Caco-2 (cell line): ENCODE measurements at regions not wholly inside any gene's neighbourhood (a gene's known extent, or its start where the extent isn't known, plus 50 kb on each side); places are given as distances from the start of the nearest gene placed in this dataset.

Experiments
- BruUV-seq: library from RNA; stranded (reverse); fragments of 400-500 nt; replicated peaks from 2 replicates; lab custom pipeline; 2021; lab: Mats Ljungman, UMichigan
- CTCF ChIA-PET: fragments of 300-600 bp; sonication (Branson Sonifier 250); formaldehyde crosslinking; loops from one replicate; lab custom pipeline; 2022; ENCODE audit warnings: antibody characterized with exemption; lab: Charles Lee
- POLR2A ChIA-PET: fragments of 300-600 bp; sonication (Branson Sonifier 250); formaldehyde crosslinking; loops from one replicate; lab custom pipeline; 2022; ENCODE audit warnings: antibody characterized with exemption; lab: Charles Lee
- DNase-seq, 2 experiments: peaks; one replicate each; pipeline versions ENCODE4 v3.0.0 to v3.0.0-alpha.2; 2020 to 2022
- H3K27me3 ChIP-seq: replicated peaks from 2 replicates; pipeline ENCODE4 v1.6.0; 2011; ENCODE audit warnings: low read length; ENCODE audit not compliant: control insufficient read depth, insufficient read depth
- H3K36me3 ChIP-seq: 2 replicates; pipeline ENCODE4 v1.5.1; 2011; ENCODE audit warnings: low read length; ENCODE audit not compliant: control insufficient read depth, insufficient read depth
- H3K4me1 ChIP-seq: fragments of 250-450 bp; sonication (Bioruptor Pico); 2 replicates; pipeline ENCODE4 v1.5.1; 2020; ENCODE audit warnings: mild to moderate bottlenecking
- H3K4me3 ChIP-seq: 2 replicates; pipeline ENCODE4 v1.5.1; 2011; ENCODE audit warnings: low read depth, mild to moderate bottlenecking, control low read depth, low read length
- H3K9me3 ChIP-seq: fragments of 250-450 bp; sonication (Bioruptor Pico); 2 replicates; pipeline ENCODE4 v1.5.1; 2020; ENCODE audit warnings: mild to moderate bottlenecking, moderate library complexity
- H3K27ac Mint-ChIP-seq: one replicate; pipeline ENCODE4 v1.8.0; 2022; ENCODE audit warnings: mixed read lengths; ENCODE audit not compliant: unreplicated experiment
- H3K27me3 Mint-ChIP-seq: one replicate; pipeline ENCODE4 v1.8.0; 2022; ENCODE audit warnings: mixed read lengths; ENCODE audit not compliant: insufficient read depth, unreplicated experiment
- H3K36me3 Mint-ChIP-seq: one replicate; pipeline ENCODE4 v1.8.0; 2022; ENCODE audit warnings: mild to moderate bottlenecking, mixed read lengths; ENCODE audit not compliant: insufficient read depth, unreplicated experiment
- H3K4me1 Mint-ChIP-seq: one replicate; pipeline ENCODE4 v1.8.0; 2022; ENCODE audit warnings: low read depth, mixed read lengths; ENCODE audit not compliant: unreplicated experiment
- H3K4me3 Mint-ChIP-seq: one replicate; pipeline ENCODE4 v1.8.0; 2022; ENCODE audit warnings: mild to moderate bottlenecking, moderate library complexity, mixed read lengths; ENCODE audit not compliant: unreplicated experiment
- H3K9me3 Mint-ChIP-seq: one replicate; pipeline ENCODE4 v1.8.0; 2022; ENCODE audit warnings: mixed read lengths; ENCODE audit not compliant: unreplicated experiment
- intact Hi-C: fragments of 100-400 bp; cut with micrococcal nuclease; formaldehyde crosslinking; loops from one replicate; pipeline ENCODE4 v1.10.0; 2022; ENCODE audit not compliant: unreplicated experiment
- TF ChIP-seq, protein P1 (sequence below), 2 experiments: fragments of 200-600 bp in 1 of 2; IDR thresholded peaks; 1 replicate in 1 of 2; 2 replicates in 1 of 2; pipeline versions ENCODE4 v1.5.1 to v1.8.0; 2011 to 2022; ENCODE audit warnings: antibody characterized with exemption in 1 of 2, control low read depth in 1 of 2, inconsistent platforms in 1 of 2, low read depth in 1 of 2, low read length in 1 of 2, mild to moderate bottlenecking in 1 of 2, moderate library complexity in 1 of 2; ENCODE audit not compliant: insufficient read depth in 1 of 2, severe bottlenecking in 1 of 2, unreplicated experiment in 1 of 2

GRCh38 chr1:182245040-182245439 lies 146.6 kb downstream of the GLUL start:
- no peak overlapping the region for H3K27ac Mint-ChIP-seq
- no TSS peak for BruUV-seq
- CTCF ChIA-PET = no interaction called here

DNA sequence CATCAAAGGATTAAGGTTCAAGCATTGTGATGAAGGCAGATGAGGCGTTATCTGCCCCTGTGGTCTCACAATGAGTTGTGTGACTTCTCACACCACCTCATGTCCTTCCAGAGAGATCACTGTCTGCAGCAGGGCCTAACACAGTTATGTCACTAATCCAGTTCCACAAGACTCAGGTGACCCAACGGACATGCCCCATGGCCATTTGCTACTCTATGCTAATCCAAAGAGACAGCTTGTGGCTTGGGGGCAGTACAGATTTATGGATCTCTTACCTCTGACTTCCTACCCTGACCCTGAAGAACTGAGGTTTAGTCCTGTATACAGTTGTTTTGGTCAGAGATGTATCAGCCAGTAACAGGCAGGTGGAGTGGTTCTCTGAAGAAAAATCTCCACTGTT lies 147.1 kb downstream of the GLUL start:
- no peaks in the 10 kb centered on the region for H3K27me3 ChIP-seq
- no TSS peak for BruUV-seq
- TF ChIP-seq, protein P1, sequence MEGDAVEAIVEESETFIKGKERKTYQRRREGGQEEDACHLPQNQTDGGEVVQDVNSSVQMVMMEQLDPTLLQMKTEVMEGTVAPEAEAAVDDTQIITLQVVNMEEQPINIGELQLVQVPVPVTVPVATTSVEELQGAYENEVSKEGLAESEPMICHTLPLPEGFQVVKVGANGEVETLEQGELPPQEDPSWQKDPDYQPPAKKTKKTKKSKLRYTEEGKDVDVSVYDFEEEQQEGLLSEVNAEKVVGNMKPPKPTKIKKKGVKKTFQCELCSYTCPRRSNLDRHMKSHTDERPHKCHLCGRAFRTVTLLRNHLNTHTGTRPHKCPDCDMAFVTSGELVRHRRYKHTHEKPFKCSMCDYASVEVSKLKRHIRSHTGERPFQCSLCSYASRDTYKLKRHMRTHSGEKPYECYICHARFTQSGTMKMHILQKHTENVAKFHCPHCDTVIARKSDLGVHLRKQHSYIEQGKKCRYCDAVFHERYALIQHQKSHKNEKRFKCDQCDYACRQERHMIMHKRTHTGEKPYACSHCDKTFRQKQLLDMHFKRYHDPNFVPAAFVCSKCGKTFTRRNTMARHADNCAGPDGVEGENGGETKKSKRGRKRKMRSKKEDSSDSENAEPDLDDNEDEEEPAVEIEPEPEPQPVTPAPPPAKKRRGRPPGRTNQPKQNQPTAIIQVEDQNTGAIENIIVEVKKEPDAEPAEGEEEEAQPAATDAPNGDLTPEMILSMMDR (IDR thresholded peaks at IDR 0.05; ENCODE audit: insufficient read depth in 1 of 2, low read depth in 1 of 2, low read length in 1 of 2, severe bottlenecking in 1 of 2, unreplicated experiment in 1 of 2) = no peak
- POLR2A ChIA-PET = no interaction called here
- Mint-ChIP-seq H3K27ac (no peak overlapping the region), H3K36me3 (no peaks in the 10 kb centered on the region), H3K9me3 (no peaks in the 10 kb centered on the region), H3K4me1 (peaks cover 29% of the 10 kb centered on the region), H3K27me3 (no peaks in the 10 kb centered on the region), H3K4me3 (no peak overlapping the region)
- H3K4me1 ChIP-seq = peaks cover 22% of the 10 kb centered on the region
- CTCF ChIA-PET = no interaction called here
- no peaks in the 10 kb centered on the region for H3K9me3 ChIP-seq
- no peaks in the 10 kb centered on the region for H3K36me3 ChIP-seq
- no peak overlapping the region for H3K4me3 ChIP-seq
- peak; percentile 55 to 73 for DNase-seq
- intact Hi-C loops = no loop called here

More at GRCh38 chr1:182245040-182245439, 146.6 kb downstream of the GLUL start:
- DNase-seq = no peak
- H3K27me3 ChIP-seq = no peaks in the 10 kb centered on the region
- no peaks in the 10 kb centered on the region for H3K9me3 Mint-ChIP-seq
- H3K36me3 ChIP-seq = no peaks in the 10 kb centered on the region
- H3K4me3 ChIP-seq = no peak overlapping the region
- peaks cover 27% of the 10 kb centered on the region for H3K4me1 ChIP-seq
- TF ChIP-seq, protein P1 (IDR thresholded peaks at IDR 0.05; ENCODE audit: insufficient read depth in 1 of 2, low read depth in 1 of 2, low read length in 1 of 2, severe bottlenecking in 1 of 2, unreplicated experiment in 1 of 2) = no peak
- no peaks in the 10 kb centered on the region for H3K9me3 ChIP-seq
- intact Hi-C loops = loop anchor here (5.0 kb wide), 2 partner anchors 47 to 103 kb away; no protein-coding TSS in a partner anchor
- H3K36me3 Mint-ChIP-seq = no peaks in the 10 kb centered on the region
- no peaks in the 10 kb centered on the region for H3K27me3 Mint-ChIP-seq
- POLR2A ChIA-PET = no interaction called here
- H3K4me3 Mint-ChIP-seq = no peak overlapping the region
- H3K4me1 Mint-ChIP-seq = peaks cover 29% of the 10 kb centered on the region

GRCh38 chr1:182242641-182243040 lies 148.9 kb downstream of the GLUL start:
- TF ChIP-seq, protein P1 (IDR thresholded peaks at IDR 0.05; ENCODE audit: insufficient read depth in 1 of 2, low read depth in 1 of 2, low read length in 1 of 2, severe bottlenecking in 1 of 2, unreplicated experiment in 1 of 2) = no peak
- intact Hi-C loops = no loop called here
- Histone ChIP-seq H3K4me1 (peaks cover 10% of the 10 kb centered on the region), H3K27me3 (no peaks in the 10 kb centered on the region), H3K4me3 (no peak overlapping the region), H3K9me3 (no peaks in the 10 kb centered on the region), H3K36me3 (no peaks in the 10 kb centered on the region)
- no TSS peak for BruUV-seq
- no peak overlapping the region for H3K4me3 Mint-ChIP-seq
- H3K4me1 Mint-ChIP-seq = peaks cover 20% of the 10 kb centered on the region
- ChIA-PET POLR2A (no interaction called here), CTCF (no interaction called here)
- no peaks in the 10 kb centered on the region for H3K9me3 Mint-ChIP-seq
- no peak for DNase-seq
- H3K36me3 Mint-ChIP-seq = no peaks in the 10 kb centered on the region
- H3K27me3 Mint-ChIP-seq = no peaks in the 10 kb centered on the region
- H3K27ac Mint-ChIP-seq = no peak overlapping the region
